Calu3 (cell line): ENCODE measurements at regions not wholly inside any gene's neighbourhood (a gene's known extent, or its start where the extent isn't known, plus 50 kb on each side); places are given as distances from the start of the nearest gene placed in this dataset.

ENCODE experiments used
- BruUV-seq: library from RNA; stranded (reverse); fragments of 400-500 nt; replicated peaks from 2 replicates; lab custom pipeline; 2021; lab: Mats Ljungman, UMichigan
- CTCF ChIA-PET: fragments of 300-600 bp; sonication (Branson Sonifier 250); formaldehyde crosslinking; loops from one replicate; lab custom pipeline; 2022; ENCODE audit warnings: antibody characterized with exemption; lab: Charles Lee
- DNase-seq: peaks from one replicate; pipeline ENCODE4 v3.0.0; 2022
- H3K27ac Mint-ChIP-seq: one replicate; pipeline ENCODE4 v1.8.0; 2022; ENCODE audit warnings: mixed read lengths; ENCODE audit not compliant: unreplicated experiment
- H3K27me3 Mint-ChIP-seq: one replicate; pipeline ENCODE4 v1.8.0; 2022; ENCODE audit warnings: mixed read lengths; ENCODE audit not compliant: unreplicated experiment
- H3K36me3 Mint-ChIP-seq: one replicate; pipeline ENCODE4 v1.8.0; 2022; ENCODE audit warnings: mild to moderate bottlenecking, moderate library complexity, mixed read lengths; ENCODE audit not compliant: insufficient read depth, unreplicated experiment
- H3K4me1 Mint-ChIP-seq: one replicate; pipeline ENCODE4 v1.8.0; 2022; ENCODE audit warnings: mild to moderate bottlenecking, low read depth, mixed read lengths; ENCODE audit not compliant: unreplicated experiment
- H3K4me3 Mint-ChIP-seq: one replicate; pipeline ENCODE4 v1.8.0; 2022; ENCODE audit warnings: mild to moderate bottlenecking, low read depth, moderate library complexity, mixed read lengths; ENCODE audit not compliant: unreplicated experiment
- H3K9me3 Mint-ChIP-seq: one replicate; pipeline ENCODE4 v1.8.0; 2022; ENCODE audit warnings: low read depth, mixed read lengths; ENCODE audit not compliant: unreplicated experiment
- CTCF ChIP-seq: fragments of 200-600 bp; IDR thresholded peaks from one replicate; pipeline ENCODE4 v1.8.0; 2022; ENCODE audit warnings: antibody characterized with exemption; ENCODE audit not compliant: unreplicated experiment
- intact Hi-C: fragments of 100-400 bp; cut with micrococcal nuclease; formaldehyde crosslinking; loops from one replicate; pipeline ENCODE4 v1.10.0; 2022; ENCODE audit not compliant: unreplicated experiment

DNA sequence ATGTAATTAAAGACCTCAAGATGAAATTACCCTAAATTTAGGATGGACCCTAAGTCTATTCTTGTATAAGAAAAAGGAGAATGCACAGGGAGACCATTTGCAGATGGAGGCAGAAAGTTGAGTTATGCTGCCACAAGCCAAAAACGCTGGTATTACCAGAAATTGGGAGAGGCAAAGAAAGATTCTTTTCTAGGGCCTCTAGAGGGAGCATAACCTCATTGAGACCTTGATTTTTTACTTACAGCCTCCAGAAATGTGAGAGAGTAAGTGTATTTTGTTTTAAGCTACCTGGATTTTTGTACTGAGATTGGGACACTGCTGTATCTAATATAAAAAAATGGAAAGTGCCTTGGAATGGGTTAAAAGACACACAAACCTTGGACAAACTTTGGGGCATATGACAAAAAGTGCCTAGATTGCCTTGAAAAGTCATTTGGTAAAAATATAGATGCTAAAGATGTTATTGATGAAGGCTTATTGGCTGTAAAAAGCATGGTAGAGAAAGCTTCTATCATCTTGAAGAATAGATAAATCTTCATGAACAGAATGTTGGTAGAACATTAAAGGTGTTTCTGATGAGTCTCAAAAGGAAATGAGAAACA is 174.7 kb upstream of the PRDM9 start:
- Mint-ChIP-seq H3K9me3 (peaks cover 7% of the 10 kb centered on the region), H3K4me1 (no peaks in the 10 kb centered on the region), H3K36me3 (no peaks in the 10 kb centered on the region), H3K4me3 (no peak overlapping the region), H3K27me3 (no peaks in the 10 kb centered on the region), H3K27ac (no peak overlapping the region)
- CTCF ChIA-PET, result no interaction called here
- BruUV-seq, result no TSS peak
- DNase-seq, result no peak
- intact Hi-C loops, result no loop called here
- TF ChIP-seq CTCF, result no peak

GRCh38 chr5:23330726-23331125 is 176.7 kb upstream of the PRDM9 start:
- no peaks in the 10 kb centered on the region for H3K4me1 Mint-ChIP-seq
- no peak overlapping the region for H3K4me3 Mint-ChIP-seq
- intact Hi-C loops, result no loop called here
- DNase-seq, result no peak
- H3K27ac Mint-ChIP-seq, result no peak overlapping the region
- no peaks in the 10 kb centered on the region for H3K27me3 Mint-ChIP-seq
- TF ChIP-seq CTCF, result no peak
- H3K36me3 Mint-ChIP-seq, result no peaks in the 10 kb centered on the region
- CTCF ChIA-PET, result no interaction called here
- no TSS peak for BruUV-seq
- H3K9me3 Mint-ChIP-seq, result peaks cover 4% of the 10 kb centered on the region

- intact Hi-C loops, result no loop called here
- TF ChIP-seq CTCF, result no peak
- BruUV-seq, result no TSS peak
- Mint-ChIP-seq H3K4me1 (no peaks in the 10 kb centered on the region), H3K9me3 (peaks cover 21% of the 10 kb centered on the region), H3K27me3 (no peaks in the 10 kb centered on the region), H3K27ac (no peak overlapping the region), H3K36me3 (no peaks in the 10 kb centered on the region), H3K4me3 (no peak overlapping the region)
- CTCF ChIA-PET, result no interaction called here
- DNase-seq, result no peak
These were observed 187.5 kb upstream of the PRDM9 start for GRCh38 chr5:23319901-23320300.

DNA sequence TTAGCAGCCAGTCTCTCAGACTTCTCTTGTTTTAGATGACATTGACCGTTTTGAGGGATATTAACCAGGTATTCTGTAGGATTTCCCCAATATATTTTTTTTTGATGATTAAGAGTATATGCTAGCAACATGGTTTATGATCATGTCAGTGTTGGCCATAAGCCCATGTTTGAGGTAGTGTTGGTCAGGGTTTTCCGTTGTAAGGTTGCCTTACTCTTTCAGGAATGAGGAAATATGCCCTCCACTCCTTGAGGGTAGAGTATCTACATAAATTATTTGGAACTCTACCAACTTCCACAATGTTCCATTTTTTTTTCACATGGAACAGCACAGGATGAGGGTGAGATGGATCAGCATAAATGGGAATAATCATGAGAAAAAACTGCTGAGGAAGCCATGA is 188.4 kb upstream of the PRDM9 start:
- intact Hi-C loops, result no loop called here
- BruUV-seq, result no TSS peak

More for the DNA sequence above, 188.4 kb upstream of the PRDM9 start:
- no peaks in the 10 kb centered on the region for H3K27me3 Mint-ChIP-seq
- H3K4me1 Mint-ChIP-seq, result no peaks in the 10 kb centered on the region
- H3K36me3 Mint-ChIP-seq, result no peaks in the 10 kb centered on the region
- peaks cover 21% of the 10 kb centered on the region for H3K9me3 Mint-ChIP-seq
- CTCF ChIA-PET, result no interaction called here
- no peak for TF ChIP-seq CTCF
- DNase-seq, result no peak
- no peak overlapping the region for H3K4me3 Mint-ChIP-seq
- H3K27ac Mint-ChIP-seq, result no peak overlapping the region
